Pancreas (tissue), 10 donors: ENCODE measurements at regions not wholly inside any gene's neighbourhood (a gene's known extent, or its start where the extent isn't known, plus 50 kb on each side); places are given as distances from the start of the nearest gene placed in this dataset.

Experiments
- ATAC-seq, 4 donors: fragments of 200-7000 bp; cut with Tn5 transposase; one replicate each; pipeline versions ENCODE4 v1.8.0 to v1.9.1; 2020; ENCODE audit warnings: mild to moderate bottlenecking in 4 of 4, moderate library complexity in 4 of 4
- DNase-seq, 6 donors: peaks; one replicate each; pipeline ENCODE4 v3.0.0-alpha.2; 2020
- FAIRE-seq: peaks from 2 replicates; lab custom pipeline; 2012; peaks lifted over from hg19 to GRCh38; lab: Jason Lieb, UNC
- H3K27ac ChIP-seq, 4 donors: fragments of 200-600 bp; sonication (generic); 1 replicate in 3 of 4; 2 replicates in 1 of 4; pipeline versions ENCODE4 v1.5.0 to v1.8.0; 2020
- H3K27me3 ChIP-seq, 4 donors: fragments of 200-600 bp; one replicate each; pipeline ENCODE4 v1.8.0; 2021
- H3K36me3 ChIP-seq, 3 donors: fragments of 200-600 bp; sonication (generic) in 1 of 3; one replicate each; pipeline versions ENCODE4 v1.5.0 to v1.8.0; 2020 to 2021
- H3K4me1 ChIP-seq, 3 donors: fragments of 200-600 bp; one replicate each; pipeline ENCODE4 v1.8.0; 2021
- H3K4me3 ChIP-seq, 4 donors: fragments of 200-600 bp; sonication (generic) in 2 of 4; one replicate each; pipeline versions ENCODE4 v1.5.0 to v1.8.0; 2020 to 2021
- H3K9me3 ChIP-seq, 4 donors: fragments of 200-600 bp; one replicate each; pipeline ENCODE4 v1.8.0; 2021
- WGBS, 2 donors: extraction: QIAGEN DNeasy Blood & Tissue Kit; methylation state at CpG; one replicate each; pipeline ENCODE4 v1.1.7; 2013; 5-methylcytosine and 5-hydroxymethylcytosine counted together
- intact Hi-C, 3 donors: fragments of 100-400 bp; cut with DNase I; formaldehyde crosslinking; loops; one replicate each; pipeline versions ENCODE4 v1.11.1 to v1.14.2; 2022
- TF ChIP-seq, protein P1 (sequence below), 4 donors: fragments of 200-600 bp; sonication (generic) in 3 of 4; IDR thresholded peaks; one replicate each; pipeline versions ENCODE4 v1.5.0 to v1.8.0; 2021; ENCODE audit warnings: antibody characterized with exemption in 4 of 4
- donor health status: healthy with polysubstance abuse.
- donor health status: DM: no; HTN: no; CAD: no; lungs with moderate emphysema.
- donor health status: DM: no; HTN: no; CAD: no.
- donor health status: control.
- donor health status: control.
- donor health status: Bipolar disorder and iron deficiency.
- donor health status: DM: yes; HTN: yes; CAD: no.
- donor health status: DM: no; HTN: no; CAD: no.
- donor health status: DM: no; HTN: no; CAD: no.
- donor health status: DM: yes; HTN: yes; CAD: no.

DNA sequence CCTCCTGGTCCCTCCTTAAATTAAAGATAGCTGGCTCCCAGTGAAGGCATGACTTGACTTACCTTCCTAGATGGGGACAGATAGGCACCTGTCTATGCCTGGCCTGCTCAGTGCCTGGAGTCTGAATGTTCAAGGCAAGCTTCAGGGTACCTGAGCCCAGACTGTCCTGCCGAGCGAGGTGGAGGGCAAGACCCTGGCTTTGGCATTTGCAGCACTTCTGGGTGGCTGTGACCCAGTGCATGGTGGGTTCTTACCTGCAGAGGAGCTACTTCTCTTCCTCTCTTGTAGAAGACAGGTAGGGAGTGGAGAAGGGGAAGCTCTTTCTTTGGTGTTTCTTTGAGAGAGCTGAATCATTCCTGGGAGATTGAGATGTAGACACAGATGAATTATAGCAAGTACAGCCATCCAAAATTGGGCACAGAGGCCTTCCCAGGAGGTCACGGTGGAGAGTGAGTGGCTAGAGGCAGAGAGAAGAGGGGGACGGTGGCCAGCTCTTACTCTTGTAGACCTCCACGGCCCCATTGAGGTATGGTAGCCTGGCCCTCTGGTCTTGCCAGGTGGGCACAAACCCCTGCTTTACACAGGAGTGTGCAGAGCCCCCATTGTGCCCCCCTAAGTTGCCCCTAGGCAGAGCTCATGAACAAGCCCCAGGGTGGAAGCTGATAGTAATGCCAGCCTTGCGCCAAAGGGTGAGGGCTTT is 402.5 kb upstream of the TPM1 start:
- FAIRE-seq (no peak), ATAC-seq (no peak), DNase-seq (no peak)
- TF ChIP-seq, protein P1, sequence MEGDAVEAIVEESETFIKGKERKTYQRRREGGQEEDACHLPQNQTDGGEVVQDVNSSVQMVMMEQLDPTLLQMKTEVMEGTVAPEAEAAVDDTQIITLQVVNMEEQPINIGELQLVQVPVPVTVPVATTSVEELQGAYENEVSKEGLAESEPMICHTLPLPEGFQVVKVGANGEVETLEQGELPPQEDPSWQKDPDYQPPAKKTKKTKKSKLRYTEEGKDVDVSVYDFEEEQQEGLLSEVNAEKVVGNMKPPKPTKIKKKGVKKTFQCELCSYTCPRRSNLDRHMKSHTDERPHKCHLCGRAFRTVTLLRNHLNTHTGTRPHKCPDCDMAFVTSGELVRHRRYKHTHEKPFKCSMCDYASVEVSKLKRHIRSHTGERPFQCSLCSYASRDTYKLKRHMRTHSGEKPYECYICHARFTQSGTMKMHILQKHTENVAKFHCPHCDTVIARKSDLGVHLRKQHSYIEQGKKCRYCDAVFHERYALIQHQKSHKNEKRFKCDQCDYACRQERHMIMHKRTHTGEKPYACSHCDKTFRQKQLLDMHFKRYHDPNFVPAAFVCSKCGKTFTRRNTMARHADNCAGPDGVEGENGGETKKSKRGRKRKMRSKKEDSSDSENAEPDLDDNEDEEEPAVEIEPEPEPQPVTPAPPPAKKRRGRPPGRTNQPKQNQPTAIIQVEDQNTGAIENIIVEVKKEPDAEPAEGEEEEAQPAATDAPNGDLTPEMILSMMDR (IDR thresholded peaks at IDR 0.05): no peak
- Histone ChIP-seq H3K27ac (no peak overlapping the region), H3K4me1 (no peaks in the 10 kb centered on the region), H3K36me3 (no peaks in the 10 kb centered on the region), H3K4me3 (no peak overlapping the region), H3K9me3 (no peaks in the 10 kb centered on the region), H3K27me3 (no peaks in the 10 kb centered on the region)
- 91 to 97% methylated on average over 6 of the region's 6 CpGs for WGBS, 2 donors
- intact Hi-C loops: loop anchor here in 1 of 3 donors (10.0 kb wide), 1 partner anchor 245 kb away; the partner anchor contains the start of gene TLN2

GRCh38 chr15:62641825-62642224 is 400.7 kb upstream of the TPM1 start:
- Histone ChIP-seq H3K27ac (no peak overlapping the region), H3K27me3 (no peaks in the 10 kb centered on the region), H3K4me1 (no peaks in the 10 kb centered on the region), H3K4me3 (no peak overlapping the region), H3K36me3 (no peaks in the 10 kb centered on the region), H3K9me3 (no peaks in the 10 kb centered on the region)
- 85 to 91% methylated on average over 3 of the region's 3 CpGs for WGBS, 2 donors
- no peak for FAIRE-seq
- no peak for DNase-seq
- intact Hi-C loops: loop anchor here in 1 of 3 donors (10.0 kb wide), 1 partner anchor 247 kb away; the partner anchor contains the start of gene TLN2
- ATAC-seq: no peak
- TF ChIP-seq, protein P1 (IDR thresholded peaks at IDR 0.05): no peak

GRCh38 chr15:62643572-62643971 is 399.0 kb upstream of the TPM1 start:
- DNase-seq: no peak
- TF ChIP-seq, protein P1 (IDR thresholded peaks at IDR 0.05): no peak
- Histone ChIP-seq H3K27me3 (no peaks in the 10 kb centered on the region), H3K4me3 (no peak overlapping the region), H3K36me3 (no peaks in the 10 kb centered on the region), H3K9me3 (no peaks in the 10 kb centered on the region), H3K27ac (no peak overlapping the region), H3K4me1 (no peaks in the 10 kb centered on the region)
- WGBS, 2 donors: 92 to 93% methylated on average over 4 of the region's 4 CpGs
- ATAC-seq: no peak
- intact Hi-C loops: loop anchor here in 1 of 3 donors (10.0 kb wide), 1 partner anchor 249 kb away; the partner anchor contains the start of gene TLN2
- no peak for FAIRE-seq

GRCh38 chr15:62644216-62644888 is 398.2 kb upstream of the TPM1 start:
- TF ChIP-seq, protein P1 (IDR thresholded peaks at IDR 0.05): no peak
- Histone ChIP-seq H3K36me3 (no peaks in the 10 kb centered on the region), H3K27ac (no peak overlapping the region), H3K4me1 (no peaks in the 10 kb centered on the region), H3K27me3 (no peaks in the 10 kb centered on the region), H3K9me3 (no peaks in the 10 kb centered on the region), H3K4me3 (no peak overlapping the region)
- intact Hi-C loops: loop anchor here in 1 of 3 donors (10.0 kb wide), 1 partner anchor 250 kb away; the partner anchor contains the start of gene TLN2
- FAIRE-seq: no peak
- ATAC-seq: no peak
- no peak for DNase-seq
- WGBS, 2 donors: 92 to 94% methylated on average over 7 of the region's 7 CpGs
